ENCODE measurements at regions not wholly inside any gene's neighbourhood (a gene's known extent, or its start where the extent isn't known, plus 50 kb on each side); places are given as distances from the start of the nearest gene placed in this dataset.

DNA sequence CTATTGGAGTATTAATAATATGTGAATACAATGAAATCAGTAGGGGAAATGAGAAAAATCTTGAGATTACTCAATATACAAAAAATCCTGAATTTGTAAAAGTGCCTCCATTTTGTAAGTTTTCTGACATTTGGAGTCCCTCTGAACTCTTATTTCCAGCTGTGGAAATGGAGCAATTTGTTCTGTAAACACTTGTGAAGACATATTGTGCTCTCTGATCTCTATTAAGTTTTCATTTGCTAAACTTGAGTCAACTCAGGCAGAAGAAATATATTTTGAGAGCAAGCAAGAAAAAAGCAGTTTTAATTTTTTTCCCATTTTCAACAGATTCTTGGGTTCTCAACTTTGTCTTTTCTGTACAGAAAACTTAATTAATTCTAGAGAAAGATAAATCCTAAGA is 51.4 kb upstream of the PCDH18 start:
- Mint-ChIP-seq H3K4me3 (ENCODE audit: unreplicated experiment) (no peak overlapping the region), H3K9me3 (ENCODE audit: low read depth) (peaks cover 3% of the 10 kb centered on the region), H3K36me3 (ENCODE audit: low read depth) (no peaks in the 10 kb centered on the region), H3K27me3 (ENCODE audit: low read depth) (no peaks in the 10 kb centered on the region), H3K27ac (ENCODE audit: unreplicated experiment) (no peak overlapping the region), H3K4me1 (ENCODE audit: low read depth) (peaks cover 3% of the 10 kb centered on the region)
- no peak for DNase-seq (ENCODE audit: low spot score)
- TF ChIP-seq, protein P1, sequence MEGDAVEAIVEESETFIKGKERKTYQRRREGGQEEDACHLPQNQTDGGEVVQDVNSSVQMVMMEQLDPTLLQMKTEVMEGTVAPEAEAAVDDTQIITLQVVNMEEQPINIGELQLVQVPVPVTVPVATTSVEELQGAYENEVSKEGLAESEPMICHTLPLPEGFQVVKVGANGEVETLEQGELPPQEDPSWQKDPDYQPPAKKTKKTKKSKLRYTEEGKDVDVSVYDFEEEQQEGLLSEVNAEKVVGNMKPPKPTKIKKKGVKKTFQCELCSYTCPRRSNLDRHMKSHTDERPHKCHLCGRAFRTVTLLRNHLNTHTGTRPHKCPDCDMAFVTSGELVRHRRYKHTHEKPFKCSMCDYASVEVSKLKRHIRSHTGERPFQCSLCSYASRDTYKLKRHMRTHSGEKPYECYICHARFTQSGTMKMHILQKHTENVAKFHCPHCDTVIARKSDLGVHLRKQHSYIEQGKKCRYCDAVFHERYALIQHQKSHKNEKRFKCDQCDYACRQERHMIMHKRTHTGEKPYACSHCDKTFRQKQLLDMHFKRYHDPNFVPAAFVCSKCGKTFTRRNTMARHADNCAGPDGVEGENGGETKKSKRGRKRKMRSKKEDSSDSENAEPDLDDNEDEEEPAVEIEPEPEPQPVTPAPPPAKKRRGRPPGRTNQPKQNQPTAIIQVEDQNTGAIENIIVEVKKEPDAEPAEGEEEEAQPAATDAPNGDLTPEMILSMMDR (IDR thresholded peaks at IDR 0.05): no peak

Measured in chondrocyte (in vitro differentiated cells).